ENCODE measurements at regions not wholly inside any gene's neighbourhood (a gene's known extent, or its start where the extent isn't known, plus 50 kb on each side); places are given as distances from the start of the nearest gene placed in this dataset.

- H3K27me3 ChIP-seq (ENCODE audit: insufficient read depth in 3 of 3, low read length in 2 of 3): no peaks in the 10 kb centered on the region
- H3K9me3 ChIP-seq: no peaks in the 10 kb centered on the region
- H3K36me3 ChIP-seq (ENCODE audit: insufficient read depth in 1 of 2, low read depth in 1 of 2): no peaks in the 10 kb centered on the region
- DNase-seq (no peak), ATAC-seq (no peak)
- TF ChIP-seq CTCF (IDR thresholded peaks at IDR 0.05): no peak
- H3K4me1 ChIP-seq: no peaks in the 10 kb centered on the region
- H3K4me3 ChIP-seq: no peak overlapping the region
- WGBS, 3 donors: 48 to 58% (median 52%) methylated on average over 2 of the region's 2 CpGs
- intact Hi-C loops (cut with DNase I): no loop called here
- H3K27ac ChIP-seq: no peak overlapping the region
Observed at GRCh38 chr3:163745204-163745603, 1333.1 kb downstream of the SI start.

GRCh38 chr3:163735394-163735793 lies 1342.9 kb downstream of the SI start:
- H3K4me1 ChIP-seq: no peaks in the 10 kb centered on the region
- no peak overlapping the region for H3K27ac ChIP-seq
- no peak for DNase-seq
- H3K36me3 ChIP-seq (ENCODE audit: insufficient read depth in 1 of 2, low read depth in 1 of 2): no peaks in the 10 kb centered on the region
- no peaks in the 10 kb centered on the region for H3K9me3 ChIP-seq
- H3K4me3 ChIP-seq: no peak overlapping the region
- intact Hi-C loops (cut with DNase I): no loop called here
- no peak for TF ChIP-seq CTCF (IDR thresholded peaks at IDR 0.05)
- H3K27me3 ChIP-seq (ENCODE audit: insufficient read depth in 3 of 3, low read length in 2 of 3): no peaks in the 10 kb centered on the region
- 55 to 74% (median 73%) methylated on average over 1 of the region's 1 CpG for WGBS, 3 donors
- no peak for ATAC-seq

GRCh38 chr3:163730684-163731083 lies 1347.6 kb downstream of the SI start:
- DNase-seq: no peak
- WGBS, 3 donors: 84 to 89% (median 88%) methylated on average over 2 of the region's 2 CpGs
- no peak overlapping the region for H3K27ac ChIP-seq
- H3K27me3 ChIP-seq (ENCODE audit: insufficient read depth in 3 of 3, low read length in 2 of 3): no peaks in the 10 kb centered on the region
- no peaks in the 10 kb centered on the region for H3K4me1 ChIP-seq
- ATAC-seq: no peak
- TF ChIP-seq CTCF (IDR thresholded peaks at IDR 0.05): no peak
- H3K9me3 ChIP-seq: no peaks in the 10 kb centered on the region
- no peak overlapping the region for H3K4me3 ChIP-seq
- intact Hi-C loops (cut with DNase I): no loop called here
- no peaks in the 10 kb centered on the region for H3K36me3 ChIP-seq (ENCODE audit: insufficient read depth in 1 of 2, low read depth in 1 of 2)

- no peaks in the 10 kb centered on the region for H3K27me3 ChIP-seq (ENCODE audit: insufficient read depth in 3 of 3, low read length in 2 of 3)
- no peak overlapping the region for H3K27ac ChIP-seq
- no peaks in the 10 kb centered on the region for H3K9me3 ChIP-seq
- TF ChIP-seq CTCF (IDR thresholded peaks at IDR 0.05): no peak
- intact Hi-C loops (cut with DNase I): no loop called here
- H3K4me1 ChIP-seq: no peaks in the 10 kb centered on the region
- ATAC-seq: no peak
- no peak overlapping the region for H3K4me3 ChIP-seq
- 33 to 46% (median 40%) methylated on average over 2 of the region's 2 CpGs for WGBS, 3 donors
- no peak for DNase-seq
- H3K36me3 ChIP-seq (ENCODE audit: insufficient read depth in 1 of 2, low read depth in 1 of 2): no peaks in the 10 kb centered on the region
Observed at GRCh38 chr3:163726125-163726524, 1352.2 kb downstream of the SI start.

- Histone ChIP-seq H3K27ac (no peak overlapping the region), H3K27me3 (ENCODE audit: insufficient read depth in 3 of 3, low read length in 2 of 3) (no peaks in the 10 kb centered on the region), H3K4me3 (no peak overlapping the region), H3K9me3 (no peaks in the 10 kb centered on the region), H3K4me1 (no peaks in the 10 kb centered on the region), H3K36me3 (ENCODE audit: insufficient read depth in 1 of 2, low read depth in 1 of 2) (no peaks in the 10 kb centered on the region)
- no peak for TF ChIP-seq CTCF (IDR thresholded peaks at IDR 0.05)
- 83 to 88% (median 85%) methylated on average over 2 of the region's 2 CpGs for WGBS, 3 donors
- intact Hi-C loops (cut with DNase I): no loop called here
- ATAC-seq (no peak), DNase-seq (no peak)
Observed at GRCh38 chr3:163722405-163722804, 1355.9 kb downstream of the SI start.

Data from psoas muscle (tissue), 7 donors.